Mesendoderm (in vitro differentiated cells): ENCODE measurements at regions not wholly inside any gene's neighbourhood (a gene's known extent, or its start where the extent isn't known, plus 50 kb on each side); places are given as distances from the start of the nearest gene placed in this dataset.

Experiments
- DNase-seq: peaks from one replicate; pipeline ENCODE4 v3.0.0; 2013
- H2AK5ac ChIP-seq: 2 replicates; pipeline ENCODE4 v1.6.1; 2013; ENCODE audit warnings: low read length, inconsistent platforms
- H2BK120ac ChIP-seq: 2 replicates; pipeline ENCODE4 v1.6.1; 2013; ENCODE audit warnings: low read depth, mild to moderate bottlenecking, low read length, moderate library complexity, mixed read lengths
- H2BK15ac ChIP-seq: replicated peaks from 2 replicates; pipeline ENCODE4 v1.6.1; 2013; ENCODE audit warnings: low read depth, mild to moderate bottlenecking, moderate library complexity
- H2BK5ac ChIP-seq: 2 replicates; pipeline ENCODE4 v1.6.1; 2013; ENCODE audit warnings: low read length, inconsistent platforms
- H3K18ac ChIP-seq: 2 replicates; pipeline ENCODE4 v1.6.1; 2013; ENCODE audit warnings: mild to moderate bottlenecking, low read length, mixed read lengths
- H3K23ac ChIP-seq: one replicate; pipeline ENCODE4 v1.6.1; 2013; ENCODE audit warnings: low read length
- H3K27ac ChIP-seq: 2 replicates; pipeline ENCODE4 v1.5.1; 2013; ENCODE audit warnings: low read depth, mild to moderate bottlenecking, inconsistent platforms, low read length, moderate library complexity
- H3K27me3 ChIP-seq: 2 replicates; pipeline ENCODE4 v1.6.1; 2013; ENCODE audit warnings: low read length, control low read depth, mild to moderate bottlenecking, inconsistent platforms; ENCODE audit not compliant: insufficient read depth, poor library complexity
- H3K36me3 ChIP-seq: 2 replicates; pipeline ENCODE4 v1.6.1; 2013; ENCODE audit warnings: low read length, inconsistent platforms; ENCODE audit not compliant: control insufficient read depth, insufficient read depth
- H3K4ac ChIP-seq: one replicate; pipeline ENCODE4 v1.6.1; 2013; ENCODE audit warnings: low read depth, mild to moderate bottlenecking, low read length, moderate library complexity
- H3K4me1 ChIP-seq: 2 replicates; pipeline ENCODE4 v1.6.1; 2013; ENCODE audit warnings: low read depth, low read length, inconsistent platforms; ENCODE audit not compliant: control insufficient read depth
- H3K4me2 ChIP-seq: 2 replicates; pipeline ENCODE4 v1.6.1; 2013; ENCODE audit warnings: low read length
- H3K4me3 ChIP-seq: 2 replicates; pipeline ENCODE4 v1.5.1; 2013; ENCODE audit warnings: mild to moderate bottlenecking, low read length
- H3K56ac ChIP-seq: one replicate; pipeline ENCODE4 v1.6.1; 2013; ENCODE audit warnings: low read length
- H3K79me1 ChIP-seq: 2 replicates; pipeline ENCODE4 v1.6.1; 2013; ENCODE audit warnings: low read length, inconsistent platforms
- H3K79me2 ChIP-seq: 2 replicates; pipeline ENCODE4 v1.6.1; 2013; ENCODE audit warnings: mild to moderate bottlenecking, low read length; ENCODE audit not compliant: control insufficient read depth, insufficient read depth
- H3K9ac ChIP-seq: 2 replicates; pipeline ENCODE4 v1.6.1; 2013; ENCODE audit warnings: low read length, inconsistent platforms
- H4K5ac ChIP-seq: one replicate; pipeline ENCODE4 v1.6.1; 2013; ENCODE audit warnings: low read length
- H4K8ac ChIP-seq: one replicate; pipeline ENCODE4 v1.6.1; 2013; ENCODE audit warnings: low read depth, mild to moderate bottlenecking, control low read depth, low read length, moderate library complexity
- WGBS: extraction: QIAGEN DNeasy Blood & Tissue Kit; methylation state at CpG from one replicate; pipeline ENCODE4 v1.1.7; 2013; ENCODE audit warnings: low lambda C conversion rate, missing lambda C conversion rate; ENCODE audit not compliant: insufficient coverage; ENCODE audit errors: extremely low coverage; 5-methylcytosine and 5-hydroxymethylcytosine counted together

DNA sequence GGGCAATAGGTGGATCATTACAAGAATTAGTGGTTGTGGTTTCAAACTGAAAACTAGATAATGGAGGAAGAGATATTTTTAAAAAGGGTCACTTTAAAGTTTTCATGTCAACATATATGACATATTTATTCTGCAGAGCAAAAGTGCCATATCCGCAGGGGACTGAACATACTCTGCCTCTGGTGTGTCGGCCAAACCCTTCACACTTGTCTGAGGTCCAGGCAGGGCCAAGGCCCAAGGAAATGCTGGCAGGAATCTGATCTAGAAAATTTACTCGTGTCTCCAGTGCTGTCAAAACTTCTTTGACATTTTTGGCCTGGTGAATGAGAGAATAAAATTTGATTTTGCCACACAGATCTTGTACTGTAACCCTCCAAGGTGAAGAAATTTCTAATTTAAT is 562.3 kb downstream of the CCSER2 start:
- H3K4me2 ChIP-seq, result no peak overlapping the region
- H2AK5ac ChIP-seq, result no peak overlapping the region
- H3K18ac ChIP-seq, result no peak overlapping the region
- H3K4ac ChIP-seq, result no peak overlapping the region
- no peaks in the 10 kb centered on the region for H3K27me3 ChIP-seq
- no peak overlapping the region for H3K27ac ChIP-seq
- no peak overlapping the region for H4K5ac ChIP-seq
- H3K36me3 ChIP-seq, result no peaks in the 10 kb centered on the region
- no peaks in the 10 kb centered on the region for H3K4me1 ChIP-seq
- no peaks in the 10 kb centered on the region for H3K79me2 ChIP-seq
- DNase-seq, result no peak
- no peak overlapping the region for H4K8ac ChIP-seq
- H3K9ac ChIP-seq, result no peak overlapping the region
- no peak overlapping the region for H2BK5ac ChIP-seq
- no peaks in the 10 kb centered on the region for H3K79me1 ChIP-seq
- WGBS, result no CpG with 5 or more reads among the region's 3 CpGs
- no peak overlapping the region for H3K4me3 ChIP-seq
- H3K23ac ChIP-seq, result no peak overlapping the region
- no peak overlapping the region for H3K56ac ChIP-seq
- H2BK120ac ChIP-seq, result no peak overlapping the region
- H2BK15ac ChIP-seq, result no peak overlapping the region

- Histone ChIP-seq H3K27ac (no peak overlapping the region), H2BK120ac (no peak overlapping the region), H3K56ac (no peak overlapping the region), H2BK15ac (no peak overlapping the region), H3K4me1 (no peaks in the 10 kb centered on the region), H3K18ac (no peak overlapping the region), H2AK5ac (no peak overlapping the region), H3K79me2 (no peaks in the 10 kb centered on the region), H3K36me3 (no peaks in the 10 kb centered on the region), H3K4ac (no peak overlapping the region), H2BK5ac (no peak overlapping the region), H4K5ac (no peak overlapping the region), H3K4me2 (no peak overlapping the region), H3K23ac (no peak overlapping the region), H3K79me1 (no peaks in the 10 kb centered on the region), H3K4me3 (no peak overlapping the region), H3K27me3 (no peaks in the 10 kb centered on the region), H3K9ac (no peak overlapping the region), H4K8ac (no peak overlapping the region)
- no peak for DNase-seq
- WGBS, result no CpG with 5 or more reads among the region's 4 CpGs
Measured at GRCh38 chr10:84891631-84892030, 563.2 kb downstream of the CCSER2 start.

DNA sequence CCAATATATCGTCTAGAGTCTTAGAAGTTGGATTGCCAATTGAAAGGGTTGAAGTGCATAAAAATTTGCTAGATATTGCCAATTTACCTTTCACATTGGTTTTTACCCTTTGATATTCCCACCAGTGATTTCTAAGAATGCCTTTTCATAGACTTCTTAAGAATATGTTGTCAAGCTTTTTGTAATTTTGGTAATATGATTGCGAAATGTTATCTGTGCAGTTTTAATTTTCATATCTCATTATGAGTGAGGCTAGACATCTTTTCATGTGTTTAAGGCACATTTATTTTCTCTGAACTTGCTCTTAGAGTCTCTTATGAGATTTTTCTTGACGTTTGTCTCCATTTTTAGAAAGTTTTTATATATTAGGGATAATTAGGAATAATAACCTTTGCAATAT is 567.2 kb downstream of the CCSER2 start:
- H3K18ac ChIP-seq, result no peak overlapping the region
- H3K4me2 ChIP-seq, result no peak overlapping the region
- no peaks in the 10 kb centered on the region for H3K79me1 ChIP-seq
- no peak overlapping the region for H2BK5ac ChIP-seq
- H3K4me3 ChIP-seq, result no peak overlapping the region
- H2BK15ac ChIP-seq, result no peak overlapping the region
- H3K4me1 ChIP-seq, result no peaks in the 10 kb centered on the region
- no peak overlapping the region for H3K27ac ChIP-seq
- no peak overlapping the region for H3K56ac ChIP-seq
- DNase-seq, result no peak
- no peak overlapping the region for H3K23ac ChIP-seq
- H3K36me3 ChIP-seq, result no peaks in the 10 kb centered on the region
- no peak overlapping the region for H3K4ac ChIP-seq
- H2AK5ac ChIP-seq, result no peak overlapping the region
- H3K79me2 ChIP-seq, result no peaks in the 10 kb centered on the region
- no peak overlapping the region for H3K9ac ChIP-seq
- no peak overlapping the region for H4K5ac ChIP-seq
- H4K8ac ChIP-seq, result no peak overlapping the region
- WGBS, result no CpG with 5 or more reads among the region's 3 CpGs
- H2BK120ac ChIP-seq, result no peak overlapping the region
- H3K27me3 ChIP-seq, result no peaks in the 10 kb centered on the region

- H3K79me1 ChIP-seq, result no peaks in the 10 kb centered on the region
- no peaks in the 10 kb centered on the region for H3K36me3 ChIP-seq
- H2BK15ac ChIP-seq, result no peak overlapping the region
- H3K4me3 ChIP-seq, result no peak overlapping the region
- H3K18ac ChIP-seq, result no peak overlapping the region
- WGBS, result no CpG with 5 or more reads among the region's 2 CpGs
- no peaks in the 10 kb centered on the region for H3K27me3 ChIP-seq
- no peaks in the 10 kb centered on the region for H3K79me2 ChIP-seq
- DNase-seq, result no peak
- H3K9ac ChIP-seq, result no peak overlapping the region
- no peak overlapping the region for H3K23ac ChIP-seq
- H4K8ac ChIP-seq, result no peak overlapping the region
- H2BK5ac ChIP-seq, result no peak overlapping the region
- no peak overlapping the region for H2BK120ac ChIP-seq
- no peak overlapping the region for H2AK5ac ChIP-seq
- H3K4ac ChIP-seq, result no peak overlapping the region
- no peak overlapping the region for H3K27ac ChIP-seq
- no peak overlapping the region for H4K5ac ChIP-seq
- H3K56ac ChIP-seq, result no peak overlapping the region
- H3K4me2 ChIP-seq, result no peak overlapping the region
- no peaks in the 10 kb centered on the region for H3K4me1 ChIP-seq
Measured at GRCh38 chr10:84896909-84897308, 568.5 kb downstream of the CCSER2 start.

DNA sequence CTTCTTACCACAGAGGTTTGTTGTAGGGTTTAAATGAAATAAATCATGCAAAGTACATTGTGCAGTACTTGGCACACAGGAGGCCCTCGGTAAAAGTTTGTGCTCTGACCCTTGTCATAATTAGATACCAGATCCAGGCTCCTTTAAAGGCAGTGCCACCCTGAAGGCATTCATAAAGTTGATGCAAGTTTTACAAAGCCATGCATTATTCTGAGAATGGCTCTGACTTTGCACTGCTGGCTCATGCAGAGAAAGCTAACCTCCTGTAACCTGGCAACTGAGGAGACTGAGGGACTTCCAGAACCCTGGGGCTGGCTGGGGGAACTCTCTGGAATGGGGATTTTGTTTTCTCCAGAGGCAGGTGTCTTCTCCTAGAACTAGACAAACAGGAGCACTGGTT is 570.9 kb downstream of the CCSER2 start:
- no peaks in the 10 kb centered on the region for H3K4me1 ChIP-seq
- H2BK5ac ChIP-seq, result no peak overlapping the region
- DNase-seq, result no peak
- H2BK15ac ChIP-seq, result no peak overlapping the region
- no CpG with 5 or more reads among the region's 1 CpG for WGBS
- no peaks in the 10 kb centered on the region for H3K27me3 ChIP-seq
- H3K23ac ChIP-seq, result no peak overlapping the region
- H4K5ac ChIP-seq, result no peak overlapping the region
- H4K8ac ChIP-seq, result no peak overlapping the region
- H3K9ac ChIP-seq, result no peak overlapping the region
- no peak overlapping the region for H3K56ac ChIP-seq
- H3K4ac ChIP-seq, result no peak overlapping the region
- H3K36me3 ChIP-seq, result no peaks in the 10 kb centered on the region
- no peaks in the 10 kb centered on the region for H3K79me1 ChIP-seq
- H2AK5ac ChIP-seq, result no peak overlapping the region
- H3K4me3 ChIP-seq, result no peak overlapping the region
- no peak overlapping the region for H3K18ac ChIP-seq
- no peaks in the 10 kb centered on the region for H3K79me2 ChIP-seq
- no peak overlapping the region for H2BK120ac ChIP-seq
- no peak overlapping the region for H3K27ac ChIP-seq
- H3K4me2 ChIP-seq, result no peak overlapping the region

GRCh38 chr10:84900141-84900540 is 571.8 kb downstream of the CCSER2 start:
- no peak overlapping the region for H4K8ac ChIP-seq
- no peak overlapping the region for H3K4me3 ChIP-seq
- no peak overlapping the region for H3K56ac ChIP-seq
- no peak overlapping the region for H2BK120ac ChIP-seq
- no peaks in the 10 kb centered on the region for H3K27me3 ChIP-seq
- no peak overlapping the region for H3K9ac ChIP-seq
- no peak overlapping the region for H2BK5ac ChIP-seq
- H3K4me1 ChIP-seq, result no peaks in the 10 kb centered on the region
- WGBS, result no CpG with 5 or more reads among the region's 2 CpGs
- no peak overlapping the region for H4K5ac ChIP-seq
- no peak overlapping the region for H3K27ac ChIP-seq
- no peak overlapping the region for H3K4me2 ChIP-seq
- no peak overlapping the region for H2BK15ac ChIP-seq
- H3K36me3 ChIP-seq, result no peaks in the 10 kb centered on the region
- DNase-seq, result no peak
- no peak overlapping the region for H2AK5ac ChIP-seq
- no peak overlapping the region for H3K23ac ChIP-seq
- no peaks in the 10 kb centered on the region for H3K79me2 ChIP-seq
- no peak overlapping the region for H3K18ac ChIP-seq
- H3K79me1 ChIP-seq, result no peaks in the 10 kb centered on the region
- H3K4ac ChIP-seq, result no peak overlapping the region
